LoVo (cell line): ENCODE measurements at regions not wholly inside any gene's neighbourhood (a gene's known extent, or its start where the extent isn't known, plus 50 kb on each side); places are given as distances from the start of the nearest gene placed in this dataset.
"Not testable (repeated sequence)": the region's sequence is repeated elsewhere in the genome, so short reads cannot be mapped to it uniquely, and the experiment has no call there.

Source experiments
- DNase-seq: peaks from one replicate; pipeline ENCODE4 v3.0.0-alpha.2; 2016; ENCODE audit warnings: low spot score

DNA sequence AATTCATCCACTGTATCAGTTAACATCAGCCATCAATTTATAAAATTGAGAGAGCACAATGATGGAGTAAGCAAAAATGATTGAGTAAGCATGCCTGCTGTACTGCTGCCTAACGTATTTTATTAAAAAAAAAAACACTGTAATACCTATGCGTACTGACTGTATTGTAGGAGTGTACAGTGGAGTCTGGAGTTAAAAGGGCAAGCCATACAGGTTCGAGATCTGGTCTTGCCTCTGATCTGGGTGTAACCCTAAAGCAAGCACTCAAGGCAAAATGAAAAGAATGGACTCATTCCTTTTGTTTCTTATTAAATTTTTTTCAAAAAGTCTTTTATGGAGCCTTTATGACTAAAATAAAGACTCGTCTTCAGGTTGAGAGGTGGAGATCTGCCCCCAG lies 894.2 kb upstream of the INTU start:
- DNase-seq = no peak

DNA sequence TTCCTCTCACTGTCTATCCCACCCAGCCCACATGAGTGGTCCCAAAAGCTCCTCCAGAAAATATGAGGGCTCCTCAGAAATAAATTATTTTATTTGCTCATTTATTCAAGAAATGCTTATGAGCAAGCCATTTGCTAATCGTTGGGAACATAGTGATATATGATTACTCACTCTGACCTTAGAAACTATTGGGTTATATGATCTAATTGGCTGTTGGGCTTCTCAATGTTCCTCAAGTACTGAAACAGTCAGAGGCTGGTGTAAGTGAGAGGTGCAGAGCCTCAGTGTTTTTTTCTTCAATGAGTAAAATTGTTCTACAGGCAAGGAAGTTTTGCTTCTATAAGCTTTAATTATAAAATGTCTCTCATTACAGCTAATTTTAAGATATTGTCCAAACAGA lies 893.8 kb upstream of the INTU start:
- no peak for DNase-seq

DNA sequence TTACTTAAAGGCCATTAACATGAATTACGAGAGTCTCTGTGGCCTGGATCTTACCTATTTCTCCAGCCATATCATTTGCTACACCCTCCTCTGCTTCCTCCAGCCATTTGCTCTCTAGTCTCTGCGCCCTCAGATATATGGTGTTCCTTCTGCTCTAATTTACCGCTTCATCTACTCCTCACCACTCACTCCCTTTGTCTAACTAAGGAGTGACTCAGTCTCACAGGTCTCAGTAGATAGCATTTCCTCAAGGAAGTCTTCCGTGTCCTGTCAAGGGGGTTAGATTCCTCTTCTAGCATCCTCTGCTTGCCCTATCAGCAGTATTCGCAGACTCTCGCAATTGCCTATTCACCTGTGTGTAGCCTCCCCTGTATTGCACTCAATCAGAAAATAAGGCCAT lies 892.1 kb upstream of the INTU start:
- no peak for DNase-seq

DNA sequence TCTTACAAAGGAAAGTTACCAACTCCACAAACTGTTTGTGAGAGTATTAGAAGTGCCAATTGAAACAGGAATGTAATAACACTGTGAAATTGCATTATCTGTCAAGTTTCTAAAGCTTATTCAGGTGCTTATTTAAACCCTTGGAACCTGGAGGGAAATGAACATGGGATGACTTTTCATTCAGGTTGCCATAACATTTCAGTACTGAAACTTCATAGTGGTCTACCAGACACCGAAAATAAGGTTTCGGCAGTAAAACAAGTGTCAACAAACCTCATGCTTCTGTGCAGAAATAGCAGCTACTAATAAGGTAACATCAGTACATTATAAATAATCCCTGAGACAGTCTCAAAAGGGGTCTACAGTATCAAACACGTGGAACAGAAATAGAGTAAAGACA lies 890.7 kb upstream of the INTU start:
- DNase-seq = no peak

DNA sequence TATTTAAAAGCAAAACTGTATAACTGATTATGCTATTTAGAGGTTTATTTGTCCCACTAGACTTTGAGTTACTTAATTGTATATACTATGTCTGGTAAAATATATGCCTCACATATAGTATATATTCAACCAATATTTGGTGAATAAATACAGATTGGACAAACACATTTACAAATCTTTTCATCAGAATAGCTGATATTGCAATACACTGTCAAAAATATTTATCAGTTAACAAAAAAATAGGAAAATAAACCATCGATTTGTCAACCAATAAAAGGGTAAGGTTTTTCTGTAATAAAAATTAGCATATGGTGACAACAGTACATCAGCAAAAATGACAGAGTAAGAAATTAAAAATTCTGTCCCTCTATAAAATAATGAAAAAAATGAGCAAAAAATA lies 889.9 kb upstream of the INTU start:
- DNase-seq = no peak

DNA sequence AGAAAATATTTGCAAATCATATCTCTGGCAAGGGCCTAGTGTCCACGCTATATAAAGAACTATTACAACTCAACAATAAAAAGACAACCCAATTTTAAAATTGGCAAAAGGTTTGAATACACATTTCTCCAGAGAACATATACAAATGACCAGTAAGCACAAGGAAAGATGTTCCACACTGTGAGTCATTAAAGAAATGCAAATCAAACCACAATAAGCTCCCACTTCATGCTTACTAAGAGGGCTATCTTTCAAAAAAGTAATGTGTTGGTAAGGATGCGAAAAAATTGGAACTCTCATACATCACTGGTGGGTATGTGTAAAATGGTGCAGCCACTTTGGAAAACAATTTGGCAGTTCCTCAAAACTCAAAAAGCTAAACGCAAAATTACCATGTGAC lies 884.0 kb upstream of the INTU start:
- no peak for DNase-seq

DNA sequence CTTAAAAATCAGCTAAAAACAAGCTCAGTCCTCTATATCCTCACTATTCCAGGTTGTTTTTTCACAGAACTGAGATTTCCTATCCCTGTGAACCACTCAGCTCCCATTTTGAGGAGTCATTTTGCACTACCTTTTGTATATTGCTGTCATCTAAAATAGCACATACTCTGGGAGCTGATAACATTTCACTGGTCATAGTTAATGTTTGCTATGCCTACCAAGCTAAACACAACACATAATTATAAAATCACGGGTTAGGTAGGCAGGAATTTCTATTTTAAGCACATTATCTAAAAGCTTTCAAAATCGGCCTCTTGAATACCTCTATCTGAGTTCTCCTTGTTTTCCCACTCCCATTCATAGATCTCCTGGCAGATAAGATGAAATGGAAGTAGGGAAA lies 882.0 kb upstream of the INTU start:
- DNase-seq = no peak

DNA sequence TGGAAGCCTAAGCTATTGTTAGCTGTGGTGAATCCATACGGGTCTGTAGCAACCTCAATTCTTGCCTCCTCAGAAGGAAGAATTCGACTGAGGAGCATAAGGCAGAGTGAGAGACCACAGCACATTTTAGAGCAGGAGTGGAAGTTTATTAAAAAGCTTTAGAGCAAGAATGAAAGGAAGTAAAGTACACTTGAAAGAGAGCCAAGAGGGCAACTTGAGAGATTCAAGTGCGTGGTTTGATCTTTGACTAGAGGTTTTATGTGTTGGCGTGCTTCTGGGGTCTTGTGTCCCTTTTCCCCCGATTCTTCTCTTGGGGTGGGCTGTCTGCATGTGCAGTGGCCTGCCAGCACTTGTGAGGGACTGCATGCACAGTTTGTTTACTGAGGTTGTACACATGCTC lies 880.6 kb upstream of the INTU start:
- DNase-seq = no peak

DNA sequence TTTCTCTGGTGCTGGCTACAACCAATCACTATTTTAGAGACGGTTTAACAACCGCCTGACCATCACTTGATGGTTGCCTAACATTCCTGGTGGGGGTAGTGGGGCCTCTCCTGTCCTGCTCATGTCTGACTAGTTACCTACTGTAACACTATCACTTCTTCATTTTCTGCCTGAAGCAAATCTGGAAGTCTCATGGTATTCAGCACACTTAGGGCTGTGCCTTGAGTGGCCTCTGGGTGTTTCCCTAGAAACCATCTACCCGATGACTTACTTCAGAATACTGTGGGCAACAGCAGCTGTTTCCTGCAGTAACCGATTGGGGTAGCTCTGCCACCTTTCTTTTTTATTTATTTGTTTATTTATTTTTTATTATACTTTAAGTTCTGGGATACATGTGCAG lies 880.1 kb upstream of the INTU start:
- DNase-seq = no peak

DNA sequence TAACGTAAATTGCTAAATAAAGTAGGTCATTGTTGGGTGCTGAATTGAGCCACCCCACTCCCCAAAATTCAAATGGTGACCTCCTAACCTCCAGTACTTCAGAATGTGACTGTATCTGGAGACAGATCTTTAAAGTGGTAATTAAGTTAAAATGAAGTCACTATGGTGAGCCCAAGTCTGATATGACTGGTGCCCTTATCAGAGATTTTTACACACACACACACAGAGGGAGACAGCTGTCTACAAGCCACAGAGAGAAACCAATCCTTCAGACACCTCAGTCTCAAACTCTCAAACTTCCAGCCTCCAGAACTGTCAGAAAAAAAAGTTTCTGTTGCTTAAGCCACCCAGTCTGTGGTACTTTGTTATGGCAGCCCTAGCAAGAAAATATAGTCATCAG lies 879.2 kb upstream of the INTU start:
- DNase-seq = no peak

DNA sequence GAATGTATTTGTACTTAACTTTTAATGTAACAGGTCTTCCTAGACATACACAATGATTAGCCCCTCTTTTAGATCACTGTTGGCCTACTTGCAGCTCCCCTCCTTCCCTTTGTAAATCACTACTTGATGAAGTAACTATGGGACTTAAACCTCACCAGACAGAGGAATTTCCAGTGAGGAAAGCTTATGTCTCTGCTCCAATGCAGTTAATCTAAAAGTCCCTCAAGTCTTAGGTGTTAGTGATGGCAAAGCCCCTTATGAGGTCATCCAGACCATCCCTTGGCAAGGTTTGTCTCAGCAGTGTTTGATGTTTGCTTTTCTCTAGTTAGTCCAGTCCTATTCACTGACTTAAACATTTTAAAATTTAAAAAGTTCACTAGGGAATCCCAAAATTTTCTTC lies 877.3 kb upstream of the INTU start:
- DNase-seq = no peak

DNA sequence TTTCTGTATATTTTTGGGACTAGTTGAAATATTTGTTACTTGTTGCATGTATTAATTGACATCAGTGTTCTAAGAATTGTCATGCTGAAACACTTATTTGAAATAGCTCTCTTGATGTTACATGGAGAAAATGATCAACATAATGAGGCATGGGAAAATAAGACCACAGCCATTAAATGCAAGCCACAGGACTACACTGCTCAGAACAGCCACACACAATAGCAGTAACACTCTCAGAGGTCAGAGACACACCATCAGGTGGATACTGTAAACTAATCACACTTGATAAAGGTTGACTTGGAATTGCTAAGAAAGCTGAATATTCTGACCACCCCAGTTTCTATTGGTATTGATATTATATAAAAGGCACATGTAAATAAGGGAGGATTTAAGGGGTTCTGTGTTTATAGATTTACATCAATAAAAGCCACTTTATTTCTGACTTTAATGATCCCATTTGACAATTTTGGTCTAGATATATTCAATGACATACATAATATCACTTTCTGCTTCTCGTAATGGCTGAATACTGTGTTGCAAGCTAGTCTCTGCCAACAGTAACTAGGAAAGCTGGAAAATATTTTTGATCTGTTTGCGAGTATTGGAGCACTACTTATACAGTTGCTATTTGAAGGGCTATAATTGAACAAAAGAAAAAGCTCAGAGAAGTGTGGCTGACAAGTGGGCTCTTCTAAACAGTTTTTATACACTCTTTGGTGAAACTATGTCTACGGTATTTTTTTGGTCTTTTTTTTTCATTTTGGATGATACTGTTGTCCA lies 876.5 kb upstream of the INTU start:
- no peak for DNase-seq

DNA sequence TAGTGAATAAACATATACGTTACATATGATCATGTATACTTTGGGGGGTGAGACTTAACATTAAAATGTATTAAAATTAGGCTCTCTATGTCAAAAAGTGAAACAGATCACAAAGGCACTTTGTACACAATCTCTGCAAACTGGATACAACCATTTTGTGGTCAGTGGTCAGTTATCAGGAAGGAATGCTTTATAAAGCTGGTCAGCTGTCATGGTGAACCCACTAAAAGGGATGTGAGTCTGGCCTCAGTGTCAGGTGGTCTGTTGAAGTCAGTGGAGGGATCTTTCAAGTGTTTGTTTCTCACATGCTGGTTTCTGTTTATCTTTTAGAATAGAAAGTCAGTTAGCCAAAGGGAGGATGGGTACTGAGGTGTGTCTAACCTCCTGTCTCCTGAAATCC lies 875.5 kb upstream of the INTU start:
- DNase-seq = no peak

DNA sequence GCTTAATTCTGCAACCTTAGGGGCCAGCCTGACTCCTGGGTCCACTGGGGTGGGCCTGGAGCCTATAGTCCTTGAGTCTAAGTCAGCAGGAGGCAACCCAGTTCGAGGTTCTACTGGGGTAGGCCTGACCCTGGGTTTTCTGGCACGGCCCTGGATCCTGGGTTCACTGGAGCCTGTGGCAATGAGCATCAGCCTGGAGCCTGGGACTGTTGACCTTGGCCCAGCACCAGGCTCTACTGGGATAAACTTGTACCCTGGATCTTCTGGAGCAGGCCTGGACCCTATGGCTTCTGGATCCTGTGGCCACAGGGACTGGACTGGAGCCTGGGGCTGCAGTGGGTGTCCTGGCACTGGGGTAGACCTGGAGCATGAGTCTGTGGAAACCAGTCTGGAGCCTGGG lies 874.3 kb upstream of the INTU start:
- no peak for DNase-seq

DNA sequence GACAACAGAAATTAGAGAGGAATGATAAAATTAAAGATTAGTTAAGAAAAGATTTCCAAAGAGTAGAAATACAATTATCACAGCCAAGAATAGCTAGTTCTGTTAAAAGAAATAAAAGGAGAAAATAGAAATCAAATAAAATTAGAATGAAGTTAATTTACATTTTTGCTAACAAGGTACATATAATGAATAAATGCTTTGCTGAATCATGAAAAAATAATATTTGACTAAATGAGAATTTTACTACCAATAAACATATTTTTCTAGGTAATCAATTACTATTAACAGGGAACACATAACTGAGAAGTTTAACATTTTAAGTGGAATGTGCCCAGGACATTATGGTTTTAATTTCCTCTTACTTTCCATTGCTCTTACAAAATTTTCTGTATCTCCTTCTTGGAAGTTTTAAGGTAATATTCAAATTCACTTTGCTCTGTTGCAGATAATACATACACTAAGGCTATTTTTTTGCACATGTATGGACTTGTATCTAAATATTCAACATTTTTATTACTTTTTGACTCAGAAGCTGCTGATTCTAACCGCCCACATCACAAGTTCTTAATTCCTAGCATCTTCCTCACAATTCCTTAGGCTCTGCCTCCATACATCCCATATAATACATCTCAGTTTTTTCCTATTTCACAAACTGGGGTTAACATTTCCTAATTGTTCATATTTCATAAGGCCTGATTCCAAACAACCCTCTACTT lies 870.7 kb upstream of the INTU start:
- no peak for DNase-seq

DNA sequence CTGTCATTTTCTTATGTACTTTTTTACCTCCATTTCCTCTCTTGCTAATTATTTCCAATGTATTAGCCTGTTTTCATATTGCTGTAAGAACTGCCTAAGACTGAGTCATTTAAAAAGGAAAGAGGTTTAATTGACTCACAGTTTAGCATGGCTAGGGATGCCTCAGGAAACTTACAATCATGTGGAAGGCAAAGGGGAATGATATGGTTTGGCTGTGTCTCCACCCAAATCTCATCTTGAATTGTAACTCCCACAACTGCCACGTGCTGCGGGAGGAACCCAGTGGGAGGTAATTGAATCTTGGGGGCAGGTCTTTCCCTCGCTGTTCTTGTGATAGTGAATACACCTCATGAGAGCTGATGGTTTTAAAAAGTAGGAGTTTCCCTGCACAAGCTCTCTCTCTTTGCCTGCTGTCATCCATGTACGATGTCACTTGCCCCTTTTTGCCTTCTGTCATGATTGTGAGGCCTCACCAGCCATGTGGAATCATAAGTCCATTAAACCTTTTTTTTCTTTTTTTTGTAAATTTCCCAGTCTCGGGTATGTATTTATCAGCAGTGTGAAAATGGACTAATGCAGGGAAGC lies 870.0 kb upstream of the INTU start:
- no peak for DNase-seq

DNA sequence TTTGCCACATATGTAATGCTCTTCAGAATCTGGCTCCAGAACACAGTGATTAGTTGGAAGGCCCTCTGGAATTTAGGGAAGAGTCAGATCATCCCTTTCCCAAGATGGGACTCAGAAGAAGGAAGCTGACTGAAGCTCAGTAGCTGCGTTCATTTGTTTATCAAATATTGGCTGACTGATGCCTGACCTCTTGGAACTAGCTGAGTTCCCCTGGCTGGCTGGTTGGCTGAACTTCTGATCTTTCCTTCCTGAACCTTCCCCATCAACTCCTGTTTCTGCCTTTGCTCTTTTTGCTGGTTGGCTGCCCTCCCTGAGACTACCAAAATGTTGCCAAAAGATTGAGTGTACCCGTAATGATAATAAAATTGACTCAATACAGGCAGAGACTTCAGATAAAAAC lies 866.5 kb upstream of the INTU start:
- no peak for DNase-seq

DNA sequence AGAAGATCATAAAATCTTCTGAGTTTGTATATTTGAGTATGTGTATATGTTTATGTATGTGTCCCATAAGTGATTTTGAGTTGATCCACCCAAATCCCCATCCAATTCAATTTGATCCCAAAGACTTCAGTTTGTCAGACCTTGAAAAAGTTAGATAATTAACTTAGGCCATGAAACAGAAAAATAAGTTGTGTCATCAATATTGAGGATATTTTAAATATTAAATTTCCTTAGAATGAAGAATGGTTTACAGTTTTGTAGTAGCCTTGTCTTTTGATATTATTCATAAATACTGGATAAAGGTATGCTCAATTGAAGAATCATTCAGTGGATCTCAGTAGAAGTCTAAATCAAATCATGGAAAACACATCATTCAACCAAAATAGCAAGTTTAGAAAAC lies 864.4 kb upstream of the INTU start:
- DNase-seq = no peak

DNA sequence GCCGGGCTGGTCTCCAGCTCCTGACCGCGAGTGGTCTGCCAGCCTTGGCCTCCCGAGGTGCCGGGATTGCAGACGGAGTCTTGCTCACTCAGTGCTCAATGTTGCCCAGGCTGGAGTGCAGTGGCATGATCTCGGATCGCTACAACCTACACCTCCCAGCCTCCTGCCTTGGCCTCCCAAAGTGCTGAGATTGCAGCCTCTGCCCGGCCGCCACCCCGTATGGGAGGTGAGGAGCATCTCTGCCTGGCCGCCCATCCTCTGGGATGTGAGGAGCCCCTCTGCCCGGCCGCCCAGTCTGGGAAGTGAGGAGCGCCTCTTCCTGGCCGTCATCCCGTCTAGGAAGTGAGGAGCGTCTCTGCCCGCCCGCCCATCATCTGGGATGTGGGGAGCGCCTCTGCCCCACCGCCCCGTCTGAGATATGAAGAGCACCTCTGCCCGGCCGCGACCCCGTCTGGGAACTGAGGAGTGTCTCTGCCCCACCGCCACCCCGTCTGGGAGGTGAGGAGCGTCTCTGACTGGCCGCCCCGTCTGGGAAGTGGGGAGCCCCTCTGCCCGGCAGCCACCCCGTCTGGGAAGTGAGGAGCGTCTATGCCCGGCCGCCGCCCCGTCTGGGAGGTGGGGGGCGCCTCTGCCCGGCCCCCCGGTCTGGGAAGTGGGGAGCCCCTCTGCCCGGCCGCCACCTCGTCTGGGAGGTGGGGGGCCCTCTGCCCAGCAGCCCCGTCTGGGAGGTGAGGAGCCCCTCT lies 861.8 kb upstream of the INTU start:
- not testable (repeated sequence) for DNase-seq

DNA sequence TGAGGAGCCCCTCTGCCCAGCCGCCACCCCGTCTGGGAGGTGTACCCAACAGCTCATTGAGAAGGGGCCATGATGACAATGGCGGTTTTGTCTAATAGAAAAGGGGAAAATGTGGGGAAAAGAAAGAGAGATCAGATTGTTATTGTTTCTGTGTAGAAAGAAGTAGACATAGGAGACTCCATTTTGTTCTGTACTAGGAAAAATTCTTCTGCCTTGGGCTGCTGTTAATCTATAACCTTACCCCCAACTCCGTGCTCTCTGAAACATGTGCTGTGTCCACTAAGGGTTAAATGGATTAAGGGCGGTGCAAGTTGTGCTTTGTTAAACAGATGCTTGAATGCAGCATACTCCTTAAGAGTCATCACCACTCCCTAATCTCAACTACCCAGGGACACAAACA lies 861.1 kb upstream of the INTU start:
- not testable (repeated sequence) for DNase-seq

DNA sequence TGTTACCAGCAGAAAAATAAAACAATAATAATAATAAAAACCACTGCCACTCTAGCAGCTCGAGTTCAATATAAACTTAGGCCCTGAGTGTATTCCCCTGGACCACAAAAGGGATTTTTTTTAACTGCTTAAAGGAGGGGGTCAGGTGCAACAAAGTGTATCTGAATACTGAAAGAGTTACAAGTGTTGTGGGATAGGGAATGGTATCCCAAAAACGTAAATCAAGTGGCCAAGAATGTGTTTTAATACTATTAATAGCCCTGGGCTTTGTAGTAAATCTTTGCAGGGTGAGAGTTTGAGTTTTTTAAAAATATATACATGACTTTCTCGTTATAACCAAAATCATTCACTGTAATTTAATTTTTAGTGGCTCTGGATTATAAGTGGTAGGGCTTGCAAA lies 860.1 kb upstream of the INTU start:
- no peak for DNase-seq

DNA sequence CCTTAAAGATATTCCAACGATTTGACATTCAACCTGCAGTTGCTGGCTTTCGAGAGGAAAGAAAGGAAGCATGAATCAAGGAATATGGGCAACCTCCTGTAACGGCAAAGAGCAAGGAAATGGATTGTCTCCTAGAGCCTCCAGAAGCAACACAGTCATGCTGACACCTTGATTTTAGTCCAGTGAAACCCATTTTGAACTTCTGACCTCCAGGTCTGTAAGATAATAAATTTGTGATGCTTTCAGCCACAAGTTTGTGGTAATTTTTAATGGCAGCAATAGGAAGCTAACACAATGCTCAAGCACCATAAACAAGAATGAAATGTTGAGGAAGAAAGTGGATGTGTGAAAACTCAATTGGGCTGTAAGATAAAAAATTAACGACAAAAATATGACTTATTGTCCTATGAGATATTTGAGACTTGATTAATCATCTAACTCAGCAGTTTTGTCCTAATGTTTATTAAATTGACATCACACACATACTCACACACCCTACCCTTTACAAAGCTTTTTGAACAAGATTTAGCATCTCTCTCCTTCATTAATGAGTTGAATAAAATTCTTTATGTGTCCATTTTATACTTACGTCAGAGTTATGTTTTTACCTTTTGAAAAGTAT lies 857.2 kb upstream of the INTU start:
- no peak for DNase-seq
